DMS53 treated with DMSO at 0.1 percent for 48 hours (cell line): ENCODE measurements at regions not wholly inside any gene's neighbourhood (a gene's known extent, or its start where the extent isn't known, plus 50 kb on each side); places are given as distances from the start of the nearest gene placed in this dataset.
"Not testable (repeated sequence)": the region's sequence is repeated elsewhere in the genome, so short reads cannot be mapped to it uniquely, and the experiment has no call there.

ENCODE experiments used
- DNase-seq: peaks from one replicate; lab custom pipeline; 2025; ENCODE audit not compliant: unreplicated experiment; lab: John Stamatoyannopoulos, UW

- DNase-seq, result not testable (repeated sequence)
Measured at GRCh38 chr16:79377082-79377481, 223.5 kb downstream of the MAF start.

- DNase-seq, result no peak
Measured at GRCh38 chr16:79375351-79375750, 225.2 kb downstream of the MAF start.

GRCh38 chr16:79372503-79373184 is 227.9 kb downstream of the MAF start:
- no peak for DNase-seq

- no peak for DNase-seq
Measured at GRCh38 chr16:79370736-79371135, 229.8 kb downstream of the MAF start.

- DNase-seq, result no peak
Measured at GRCh38 chr16:79369796-79370195, 230.7 kb downstream of the MAF start.

GRCh38 chr16:79367822-79368221 is 232.7 kb downstream of the MAF start:
- no peak for DNase-seq

GRCh38 chr16:79366635-79367034 is 233.9 kb downstream of the MAF start:
- no peak for DNase-seq

GRCh38 chr16:79365702-79366101 is 234.8 kb downstream of the MAF start:
- DNase-seq, result no peak

GRCh38 chr16:79363484-79363883 is 237.1 kb downstream of the MAF start:
- DNase-seq, result no peak

GRCh38 chr16:79363035-79363434 is 237.5 kb downstream of the MAF start:
- DNase-seq, result no peak

- no peak for DNase-seq
Measured at GRCh38 chr16:79362300-79362970, 238.1 kb downstream of the MAF start.

- DNase-seq, result no peak
Measured at GRCh38 chr16:79361132-79361751, 239.3 kb downstream of the MAF start.

GRCh38 chr16:79360267-79360666 is 240.3 kb downstream of the MAF start:
- DNase-seq, result no peak

- DNase-seq, result no peak
Measured at GRCh38 chr16:79359082-79359481, 241.5 kb downstream of the MAF start.

GRCh38 chr16:79358188-79358587 is 242.3 kb downstream of the MAF start:
- DNase-seq, result no peak

- DNase-seq, result no peak
Measured at GRCh38 chr16:79355600-79356358, 244.8 kb downstream of the MAF start.

- no peak for DNase-seq
Measured at GRCh38 chr16:79351927-79352326, 248.6 kb downstream of the MAF start.

GRCh38 chr16:79349803-79350202 is 250.7 kb downstream of the MAF start:
- no peak for DNase-seq

- DNase-seq, result no peak
Measured at GRCh38 chr16:79348521-79349306, 251.8 kb downstream of the MAF start.

GRCh38 chr16:79347277-79347676 is 253.3 kb downstream of the MAF start:
- DNase-seq, result no peak

- DNase-seq, result no peak
Measured at GRCh38 chr16:79339863-79340262, 260.7 kb downstream of the MAF start.
